Upper lobe of right lung (tissue), 1 donor: ENCODE measurements at regions not wholly inside any gene's neighbourhood (a gene's known extent, or its start where the extent isn't known, plus 50 kb on each side); places are given as distances from the start of the nearest gene placed in this dataset.
"Not testable (repeated sequence)": the region's sequence is repeated elsewhere in the genome, so short reads cannot be mapped to it uniquely, and the experiment has no call there.

Source experiments
- ATAC-seq: fragments of 200-7000 bp; cut with Tn5 transposase; one replicate; pipeline ENCODE4 v1.9.1; 2020; ENCODE audit warnings: mild to moderate bottlenecking, moderate library complexity
- DNase-seq: peaks from one replicate; pipeline ENCODE4 v3.0.0-alpha.2; 2020
- H3K27ac ChIP-seq: fragments of 200-600 bp; one replicate; pipeline ENCODE4 v1.8.0; 2022
- H3K27me3 ChIP-seq: fragments of 200-600 bp; one replicate; pipeline ENCODE4 v1.8.0; 2022; ENCODE audit warnings: mild to moderate bottlenecking
- H3K36me3 ChIP-seq: fragments of 200-600 bp; one replicate; pipeline ENCODE4 v1.8.0; 2022
- H3K4me1 ChIP-seq: fragments of 200-600 bp; one replicate; pipeline ENCODE4 v1.8.0; 2022
- H3K4me3 ChIP-seq: fragments of 200-600 bp; one replicate; pipeline ENCODE4 v1.8.0; 2022; ENCODE audit warnings: mild to moderate bottlenecking
- H3K9me3 ChIP-seq: fragments of 200-600 bp; one replicate; pipeline ENCODE4 v1.8.0; 2022
- intact Hi-C: fragments of 100-400 bp; cut with DNase I; formaldehyde crosslinking; loops from one replicate; pipeline ENCODE4 v1.11.0; 2022
- TF ChIP-seq, protein P1 (sequence below): fragments of 200-600 bp; IDR thresholded peaks from one replicate; pipeline ENCODE4 v1.8.0; 2022; ENCODE audit warnings: antibody characterized with exemption
- donor health status: DM: no; HTN: yes; CAD: no; lungs with severe emphysema.

DNA sequence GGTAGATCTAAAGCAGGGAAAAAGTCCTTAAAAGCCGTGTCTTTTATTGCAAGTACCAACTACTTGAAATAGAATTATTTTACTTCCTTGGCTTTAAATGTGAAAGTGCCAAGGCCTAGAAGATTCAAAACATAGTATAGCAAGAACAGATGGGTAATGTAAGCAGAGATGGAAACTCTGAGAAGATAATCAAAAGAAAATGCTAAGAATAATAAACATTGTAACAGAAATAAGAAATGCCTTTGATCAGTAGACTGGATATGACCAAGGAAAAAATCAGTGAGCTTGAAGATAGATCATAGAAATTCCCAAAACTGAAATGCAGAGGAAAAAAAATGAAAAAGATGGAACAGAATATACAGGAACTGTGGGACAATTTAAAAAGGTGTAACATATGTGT is 113.1 kb downstream of the BLID start:
- Histone ChIP-seq H3K27ac (no peak overlapping the region), H3K4me3 (no peak overlapping the region), H3K4me1 (no peaks in the 10 kb centered on the region), H3K27me3 (no peaks in the 10 kb centered on the region), H3K36me3 (no peaks in the 10 kb centered on the region), H3K9me3 (no peaks in the 10 kb centered on the region)
- intact Hi-C loops: no loop called here
- ATAC-seq (no peak), DNase-seq (no peak)
- TF ChIP-seq, protein P1, sequence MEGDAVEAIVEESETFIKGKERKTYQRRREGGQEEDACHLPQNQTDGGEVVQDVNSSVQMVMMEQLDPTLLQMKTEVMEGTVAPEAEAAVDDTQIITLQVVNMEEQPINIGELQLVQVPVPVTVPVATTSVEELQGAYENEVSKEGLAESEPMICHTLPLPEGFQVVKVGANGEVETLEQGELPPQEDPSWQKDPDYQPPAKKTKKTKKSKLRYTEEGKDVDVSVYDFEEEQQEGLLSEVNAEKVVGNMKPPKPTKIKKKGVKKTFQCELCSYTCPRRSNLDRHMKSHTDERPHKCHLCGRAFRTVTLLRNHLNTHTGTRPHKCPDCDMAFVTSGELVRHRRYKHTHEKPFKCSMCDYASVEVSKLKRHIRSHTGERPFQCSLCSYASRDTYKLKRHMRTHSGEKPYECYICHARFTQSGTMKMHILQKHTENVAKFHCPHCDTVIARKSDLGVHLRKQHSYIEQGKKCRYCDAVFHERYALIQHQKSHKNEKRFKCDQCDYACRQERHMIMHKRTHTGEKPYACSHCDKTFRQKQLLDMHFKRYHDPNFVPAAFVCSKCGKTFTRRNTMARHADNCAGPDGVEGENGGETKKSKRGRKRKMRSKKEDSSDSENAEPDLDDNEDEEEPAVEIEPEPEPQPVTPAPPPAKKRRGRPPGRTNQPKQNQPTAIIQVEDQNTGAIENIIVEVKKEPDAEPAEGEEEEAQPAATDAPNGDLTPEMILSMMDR: no peak

DNA sequence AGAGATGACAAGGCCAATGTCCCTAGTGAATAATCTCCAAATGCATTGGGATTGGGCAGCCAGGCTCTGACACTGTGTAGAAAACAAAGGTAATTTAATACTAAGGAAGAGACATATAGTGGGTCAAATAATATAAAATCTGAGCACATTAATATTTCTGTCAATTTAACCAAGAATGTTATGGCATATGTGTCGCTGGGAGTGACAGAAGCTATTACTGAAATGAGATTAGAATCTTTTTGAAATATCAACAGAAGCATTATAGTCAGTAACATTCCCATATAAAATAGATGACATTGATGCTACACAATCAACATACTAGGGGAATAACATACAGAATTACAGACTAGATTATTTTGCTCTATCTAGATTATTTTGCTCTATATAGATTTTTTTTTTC is 114.0 kb downstream of the BLID start:
- Histone ChIP-seq H3K9me3 (no peaks in the 10 kb centered on the region), H3K4me3 (no peak overlapping the region), H3K4me1 (no peaks in the 10 kb centered on the region), H3K36me3 (no peaks in the 10 kb centered on the region), H3K27ac (no peak overlapping the region), H3K27me3 (no peaks in the 10 kb centered on the region)
- intact Hi-C loops: no loop called here
- no peak for DNase-seq
- no peak for ATAC-seq
- TF ChIP-seq, protein P1: no peak

GRCh38 chr11:121999651-122000050 is 116.4 kb downstream of the BLID start:
- H3K36me3 ChIP-seq: no peaks in the 10 kb centered on the region
- intact Hi-C loops: no loop called here
- H3K4me3 ChIP-seq: no peak overlapping the region
- TF ChIP-seq, protein P1: no peak
- no peaks in the 10 kb centered on the region for H3K4me1 ChIP-seq
- no peaks in the 10 kb centered on the region for H3K9me3 ChIP-seq
- DNase-seq (no peak), ATAC-seq (no peak)
- no peak overlapping the region for H3K27ac ChIP-seq
- H3K27me3 ChIP-seq: no peaks in the 10 kb centered on the region

GRCh38 chr11:121996574-121996973 is 119.4 kb downstream of the BLID start:
- DNase-seq: no peak
- H3K27ac ChIP-seq: no peak overlapping the region
- H3K4me3 ChIP-seq: no peak overlapping the region
- intact Hi-C loops: no loop called here
- H3K9me3 ChIP-seq: no peaks in the 10 kb centered on the region
- no peak for ATAC-seq
- H3K4me1 ChIP-seq: no peaks in the 10 kb centered on the region
- no peaks in the 10 kb centered on the region for H3K36me3 ChIP-seq
- no peaks in the 10 kb centered on the region for H3K27me3 ChIP-seq
- TF ChIP-seq, protein P1: no peak

- Histone ChIP-seq H3K4me3 (no peak overlapping the region), H3K27ac (no peak overlapping the region), H3K36me3 (no peaks in the 10 kb centered on the region), H3K4me1 (no peaks in the 10 kb centered on the region), H3K27me3 (no peaks in the 10 kb centered on the region), H3K9me3 (no peaks in the 10 kb centered on the region)
- ATAC-seq: no peak
- no peak for DNase-seq
- intact Hi-C loops: no loop called here
- TF ChIP-seq, protein P1: no peak
Measured at GRCh38 chr11:121983901-121984300, 132.1 kb downstream of the BLID start.

- H3K27me3 ChIP-seq, H3K9me3 ChIP-seq, H3K36me3 ChIP-seq, H3K4me3 ChIP-seq, ATAC-seq, DNase-seq, H3K27ac ChIP-seq, H3K4me1 ChIP-seq, intact Hi-C loops: not testable (repeated sequence)
Measured at GRCh38 chr11:121977914-121978313, 138.1 kb downstream of the BLID start.
